BJ (cell line): ENCODE measurements at regions not wholly inside any gene's neighbourhood (a gene's known extent, or its start where the extent isn't known, plus 50 kb on each side); places are given as distances from the start of the nearest gene placed in this dataset.

Experiments
- CTCF ChIA-PET: fragments of 350-600 bp; formaldehyde crosslinking; extraction: SDS; loops from one replicate; lab custom pipeline; 2021; ENCODE audit warnings: antibody characterized with exemption, inconsistent platforms; lab: Yijun Ruan, JAX
- POLR2A ChIA-PET: fragments of 300-600 bp; sonication (Branson Sonifier 250); formaldehyde crosslinking; extraction: SDS; loops from one replicate; lab custom pipeline; 2021; ENCODE audit warnings: antibody characterized with exemption; lab: Charles Lee
- DNase-seq: peaks from one replicate; pipeline ENCODE4 v3.0.0-alpha.2; 2011; ENCODE audit warnings: low read depth
- H3K27me3 ChIP-seq: 2 replicates; pipeline ENCODE4 v1.6.0; 2011; ENCODE audit warnings: low read length; ENCODE audit not compliant: control insufficient read depth, insufficient read depth
- H3K36me3 ChIP-seq: 2 replicates; pipeline ENCODE4 v1.5.1; 2011; ENCODE audit warnings: low read length; ENCODE audit not compliant: control insufficient read depth, insufficient read depth
- H3K4me3 ChIP-seq: 2 replicates; pipeline ENCODE4 v1.5.1; 2011; ENCODE audit warnings: low read depth, mild to moderate bottlenecking, control low read depth, low read length
- CTCF ChIP-seq: IDR thresholded peaks from 2 replicates; pipeline ENCODE4 v1.5.1; 2011; ENCODE audit warnings: low read depth, mild to moderate bottlenecking, control low read depth, inconsistent platforms, low read length, moderate library complexity; ENCODE audit not compliant: insufficient read depth

- CTCF ChIA-PET, result interaction anchor here (0.6 to 1.8 kb wide), 2 partner anchors 13 to 48 kb away, joined by 4 read pairs; no protein-coding TSS in a partner anchor
- DNase-seq, result no peak
- POLR2A ChIA-PET, result no interaction called here
- Histone ChIP-seq H3K4me3 (no peak overlapping the region), H3K36me3 (no peaks in the 10 kb centered on the region), H3K27me3 (no peaks in the 10 kb centered on the region)
- no peak for TF ChIP-seq CTCF
These were observed 185.4 kb upstream of the NSMCE3 start for GRCh38 chr15:29455055-29455454.

- Histone ChIP-seq H3K36me3 (no peaks in the 10 kb centered on the region), H3K27me3 (no peaks in the 10 kb centered on the region)
These were observed 184.9 kb upstream of the NSMCE3 start for GRCh38 chr15:29454506-29454905.

GRCh38 chr15:29452881-29453731 is 183.5 kb upstream of the NSMCE3 start:
- Histone ChIP-seq H3K4me3 (no peak overlapping the region), H3K36me3 (no peaks in the 10 kb centered on the region), H3K27me3 (no peaks in the 10 kb centered on the region)
- POLR2A ChIA-PET, result no interaction called here
- CTCF ChIA-PET, result interaction anchor here (1.0 kb wide), 1 partner anchor 12 kb away, joined by 3 read pairs; no protein-coding TSS in a partner anchor
- no peak for TF ChIP-seq CTCF
- no peak for DNase-seq

More at GRCh38 chr15:29454506-29454905, 184.9 kb upstream of the NSMCE3 start:
- POLR2A ChIA-PET, result no interaction called here
- CTCF ChIA-PET, result interaction anchor here (0.6 kb wide), 1 partner anchor 49 kb away, joined by 4 read pairs; no protein-coding TSS in a partner anchor
- no peak for DNase-seq
- H3K4me3 ChIP-seq, result no peak overlapping the region
- TF ChIP-seq CTCF, result no peak

- CTCF ChIA-PET, result interaction anchor here (1.2 kb wide), 1 partner anchor 101 kb away, joined by 3 read pairs; no protein-coding TSS in a partner anchor
These were observed 181.7 kb upstream of the NSMCE3 start for GRCh38 chr15:29451201-29451781.

More at GRCh38 chr15:29451201-29451781, 181.7 kb upstream of the NSMCE3 start:
- H3K36me3 ChIP-seq, result no peaks in the 10 kb centered on the region
- no peak overlapping the region for H3K4me3 ChIP-seq
- H3K27me3 ChIP-seq, result no peaks in the 10 kb centered on the region
- TF ChIP-seq CTCF, result no peak
- POLR2A ChIA-PET, result no interaction called here
- DNase-seq, result no peak
